GM21786 (cell line): ENCODE measurements at regions not wholly inside any gene's neighbourhood (a gene's known extent, or its start where the extent isn't known, plus 50 kb on each side); places are given as distances from the start of the nearest gene placed in this dataset.
"Not testable (repeated sequence)": the region's sequence is repeated elsewhere in the genome, so short reads cannot be mapped to it uniquely, and the experiment has no call there.

ENCODE experiments used
- ATAC-seq: cut with Tn5 transposase; IDR thresholded peaks from one replicate; pipeline ENCODE4 v1.9.1; 2021; ENCODE audit not compliant: unreplicated experiment

DNA sequence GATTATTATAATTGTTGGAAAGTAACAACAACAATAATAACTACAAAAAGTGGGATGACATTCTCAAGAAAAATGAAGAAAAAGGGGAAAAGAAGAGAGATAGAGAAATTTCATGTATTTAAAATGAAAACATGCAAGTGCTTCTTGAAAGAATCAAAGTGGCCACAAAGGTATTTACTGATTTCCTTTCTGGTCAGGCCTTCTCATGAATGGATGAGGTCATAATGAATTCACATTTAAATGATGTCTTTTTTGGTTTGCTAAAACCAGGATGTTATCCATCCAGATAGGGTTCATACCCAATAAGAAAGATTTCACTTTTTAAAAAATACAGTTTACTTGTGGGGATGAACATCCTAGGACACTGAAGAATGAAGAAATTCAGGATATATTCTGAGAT lies 446.4 kb upstream of the PTGER4 start:
- ATAC-seq, result no peak

DNA sequence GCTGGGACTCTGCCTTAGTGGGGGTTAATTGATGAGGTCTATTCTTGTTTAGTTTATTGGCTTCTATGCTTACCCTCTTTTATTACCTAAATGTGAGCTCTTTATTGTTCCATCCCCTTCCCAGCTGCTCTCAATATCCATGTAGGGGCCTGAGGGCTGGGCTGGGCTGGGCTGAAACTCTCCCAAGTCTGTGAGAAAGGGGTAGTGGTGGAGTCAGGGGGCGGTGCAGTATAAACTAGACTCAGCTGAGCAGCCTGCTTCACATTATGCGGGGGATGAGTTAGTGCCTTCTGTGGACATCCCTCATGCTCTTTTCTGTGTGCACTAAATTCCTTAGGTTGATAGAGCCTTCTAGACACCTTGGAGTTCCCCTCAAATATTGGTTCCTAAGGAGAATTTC lies 451.8 kb upstream of the PTGER4 start:
- ATAC-seq, result no peak

DNA sequence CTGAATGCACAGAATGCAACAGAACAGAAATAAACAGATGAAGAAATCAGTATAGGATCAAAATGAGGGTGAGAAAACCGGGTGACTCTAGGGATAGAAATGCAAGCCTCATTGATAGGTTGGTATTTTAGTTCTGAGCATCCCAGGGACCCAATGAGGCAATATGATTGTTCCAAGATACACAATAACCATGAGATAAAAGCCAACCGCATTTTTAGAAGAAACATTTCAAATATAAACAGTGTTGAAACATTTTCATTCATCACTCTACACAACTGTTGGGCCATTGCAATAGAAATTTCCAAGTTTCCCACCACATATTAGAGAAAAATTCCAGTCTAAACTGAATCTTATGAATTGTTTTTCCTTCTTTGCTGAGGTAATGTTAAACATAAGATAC lies 452.3 kb upstream of the PTGER4 start:
- ATAC-seq, result no peak

DNA sequence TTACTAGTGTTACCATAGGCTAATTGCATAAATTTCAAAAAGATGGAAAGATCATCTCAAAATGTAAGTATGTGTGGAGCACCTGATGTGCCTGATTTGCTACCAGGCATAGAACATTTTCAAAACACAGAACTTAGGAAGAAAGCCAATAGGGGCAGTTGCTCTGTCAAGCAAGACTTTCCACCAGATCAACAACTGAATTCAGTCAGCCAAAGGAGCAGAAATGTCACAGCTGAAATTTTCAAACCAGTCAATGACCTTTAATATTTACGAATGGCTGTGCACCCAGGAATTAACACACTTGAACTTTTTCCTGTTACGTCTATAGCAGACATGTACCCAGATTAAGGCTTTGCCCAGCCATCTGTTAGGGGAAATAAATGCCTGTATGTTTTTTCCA lies 452.8 kb upstream of the PTGER4 start:
- ATAC-seq, result no peak

DNA sequence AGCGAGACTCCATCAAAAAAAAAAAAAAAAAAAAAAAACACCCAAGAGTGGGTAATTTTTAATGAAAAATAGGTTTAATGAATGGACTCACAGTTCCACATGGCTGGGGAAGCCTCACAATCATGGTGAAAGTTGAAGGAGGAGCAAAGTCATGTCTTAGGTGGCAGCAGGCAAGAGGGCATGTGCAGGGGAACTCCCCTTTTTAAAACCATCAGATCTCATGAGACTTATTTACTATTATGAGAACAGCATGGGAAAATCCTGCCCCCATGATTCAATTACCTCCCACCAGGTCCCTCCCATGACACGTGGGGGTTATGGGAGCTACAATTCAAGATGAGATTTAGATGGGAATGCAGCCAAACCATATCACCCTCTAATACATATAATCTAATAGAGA lies 454.6 kb upstream of the PTGER4 start:
- not testable (repeated sequence) for ATAC-seq

DNA sequence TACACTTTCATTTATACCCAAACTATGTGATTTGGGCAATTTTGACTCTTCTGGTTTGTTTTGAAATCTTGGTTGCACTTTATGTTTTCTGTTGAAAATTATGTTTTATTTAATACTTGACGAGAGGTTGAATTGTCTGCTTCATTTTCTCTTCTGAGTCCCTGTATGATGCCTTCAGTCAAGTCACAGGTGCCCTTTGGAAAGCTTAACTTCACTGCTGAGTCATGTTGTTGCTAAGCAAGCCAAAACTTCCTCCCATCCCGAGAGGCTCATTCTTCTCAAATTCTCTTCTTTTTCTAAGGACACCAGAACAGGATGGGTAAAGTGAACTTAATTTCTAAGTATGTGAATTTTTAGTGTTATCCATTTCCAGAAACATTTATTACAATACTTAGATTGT lies 455.3 kb upstream of the PTGER4 start:
- ATAC-seq, result peak; percentile 9

- peak; percentile 56 for ATAC-seq
Measured at GRCh38 chr5:40223884-40224402, 455.8 kb upstream of the PTGER4 start.

DNA sequence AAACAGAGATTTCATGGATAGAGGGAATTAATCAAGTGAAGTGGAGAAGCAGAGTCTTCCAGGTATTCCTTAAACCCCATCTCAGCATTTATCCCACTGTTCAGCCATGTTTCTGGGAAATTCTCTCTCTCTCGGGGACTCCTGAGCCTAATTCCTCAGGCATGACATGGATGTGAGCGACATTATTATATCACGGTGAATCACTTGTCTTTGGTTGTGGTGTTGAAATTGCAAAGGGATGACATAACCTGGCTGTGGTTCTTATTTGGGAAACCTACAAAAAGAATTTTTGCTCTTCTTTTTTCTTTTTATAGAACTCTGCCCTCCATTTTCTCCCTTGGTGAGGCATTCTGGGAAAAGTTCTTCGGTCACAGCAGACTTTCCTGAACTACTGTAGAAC lies 457.9 kb upstream of the PTGER4 start:
- no peak for ATAC-seq

DNA sequence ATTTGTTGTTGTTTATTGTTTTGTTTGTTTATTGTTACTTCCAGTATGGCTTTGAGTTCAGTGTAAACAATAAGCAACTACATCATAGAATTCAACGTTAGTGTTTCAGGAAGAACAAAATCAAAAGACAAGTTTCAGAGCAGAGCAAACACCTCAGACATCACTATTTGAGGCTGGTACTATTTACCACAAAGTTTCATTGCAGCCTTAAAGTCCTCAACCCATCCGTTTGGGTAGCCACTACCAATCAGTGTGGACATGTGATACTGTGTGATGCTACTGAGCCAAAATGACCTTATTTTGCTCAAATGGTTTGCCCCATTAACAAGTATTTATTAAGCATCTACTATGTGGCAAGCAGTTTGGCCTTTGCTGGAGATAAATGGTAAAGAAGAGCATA lies 458.5 kb upstream of the PTGER4 start:
- no peak for ATAC-seq

- ATAC-seq, result no peak
Measured at GRCh38 chr5:40220260-40220659, 459.5 kb upstream of the PTGER4 start.

GRCh38 chr5:40217553-40217952 lies 462.2 kb upstream of the PTGER4 start:
- ATAC-seq, result no peak

- no peak for ATAC-seq
Measured at GRCh38 chr5:40210694-40211093, 469.0 kb upstream of the PTGER4 start.

- ATAC-seq, result no peak
Measured at GRCh38 chr5:40206030-40206429, 473.7 kb upstream of the PTGER4 start.

DNA sequence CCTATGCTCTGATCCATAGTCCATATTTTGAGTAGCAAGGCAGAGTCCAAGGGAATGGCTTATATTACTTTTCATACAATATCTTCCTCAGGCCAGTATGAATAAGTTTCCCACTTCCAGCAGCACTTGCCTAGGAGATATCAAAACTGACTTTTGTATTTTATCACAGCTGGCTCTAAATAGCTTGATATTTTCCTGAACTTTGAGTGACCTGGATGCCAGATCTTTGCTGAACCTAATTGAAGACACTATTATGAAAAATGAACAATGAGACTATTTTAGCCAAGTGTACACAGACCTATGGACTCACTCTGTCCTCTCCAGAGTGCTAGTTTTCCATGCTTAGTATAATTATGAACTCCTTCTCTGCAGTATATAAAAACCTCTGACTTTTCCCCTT lies 475.6 kb upstream of the PTGER4 start:
- no peak for ATAC-seq

GRCh38 chr5:40202814-40203440 lies 476.8 kb upstream of the PTGER4 start:
- ATAC-seq, result no peak

DNA sequence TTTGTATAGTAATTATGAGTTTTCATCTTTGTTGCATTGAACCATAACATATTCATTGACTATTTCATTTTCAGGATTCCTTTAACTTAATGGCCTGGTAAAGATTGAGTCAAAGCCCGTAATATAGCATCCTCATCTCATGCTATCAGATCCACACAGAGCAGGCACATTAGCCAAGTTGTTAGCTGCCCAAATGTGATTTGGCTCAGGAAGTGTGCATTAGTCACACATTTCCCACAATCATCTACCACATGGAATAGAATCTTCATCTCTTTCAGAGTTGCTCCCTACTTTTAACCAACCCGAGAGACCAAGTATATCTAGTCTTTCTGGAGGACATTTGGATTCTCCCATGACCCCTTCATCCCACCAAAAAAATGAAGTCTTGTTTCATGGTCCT lies 481.0 kb upstream of the PTGER4 start:
- no peak for ATAC-seq

DNA sequence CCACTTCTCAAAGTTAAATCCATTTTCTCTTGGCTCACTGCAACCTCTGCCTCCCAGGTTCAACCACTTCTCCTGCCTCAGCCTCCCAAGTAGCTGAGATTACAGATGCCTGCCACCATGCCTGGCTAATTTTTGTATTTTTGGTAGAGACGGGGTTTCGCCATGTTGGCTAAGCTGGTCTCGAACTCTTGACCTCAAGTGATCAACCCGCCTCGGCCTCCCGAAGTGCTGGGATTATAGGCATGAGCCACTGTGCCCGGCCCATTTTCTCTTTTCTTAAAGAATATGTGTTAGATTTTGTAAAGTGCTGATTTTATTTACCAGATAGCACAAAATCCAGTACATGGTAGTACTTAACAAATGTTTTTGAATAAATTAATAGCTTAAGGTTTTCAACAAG lies 484.1 kb upstream of the PTGER4 start:
- ATAC-seq, result not testable (repeated sequence)

- ATAC-seq, result no peak
Measured at GRCh38 chr5:40191150-40191549, 488.6 kb upstream of the PTGER4 start.

DNA sequence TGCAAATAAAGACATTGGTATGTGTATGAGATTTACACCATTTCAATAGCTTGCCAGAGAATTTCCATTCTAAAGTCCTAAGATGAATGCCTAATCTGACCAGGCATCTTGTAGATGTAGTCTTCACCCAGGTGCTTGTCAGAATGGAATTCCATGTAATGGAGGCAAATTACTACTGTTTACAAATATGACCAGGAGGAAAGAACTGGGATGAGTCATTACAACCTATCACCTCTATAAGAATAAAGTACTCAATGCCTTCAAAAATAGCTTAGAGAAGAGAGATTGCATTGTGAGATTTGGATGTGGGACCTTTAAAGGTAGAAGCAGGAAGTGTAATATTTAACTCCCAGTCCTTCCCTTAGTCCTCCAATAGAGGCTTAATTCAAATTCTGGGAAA lies 507.0 kb upstream of the PTGER4 start:
- no peak for ATAC-seq

DNA sequence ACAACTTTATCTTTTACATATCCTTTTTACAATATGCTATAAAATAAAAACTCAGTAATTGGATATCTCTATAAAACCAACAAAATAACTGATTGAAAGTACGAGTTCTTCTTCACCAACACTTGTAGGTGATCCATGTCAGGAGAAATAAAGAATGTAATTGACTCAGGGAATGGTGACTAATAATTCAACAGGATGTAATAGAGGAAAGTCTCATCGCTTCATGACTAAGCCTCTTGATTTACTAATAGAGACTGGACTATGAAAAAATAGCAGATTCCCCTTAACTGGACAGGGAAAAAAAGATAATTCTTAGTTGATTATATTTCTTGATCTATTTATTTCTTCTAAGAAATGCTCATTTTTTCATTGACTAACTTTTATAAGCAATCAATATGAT lies 507.7 kb upstream of the PTGER4 start:
- no peak for ATAC-seq

DNA sequence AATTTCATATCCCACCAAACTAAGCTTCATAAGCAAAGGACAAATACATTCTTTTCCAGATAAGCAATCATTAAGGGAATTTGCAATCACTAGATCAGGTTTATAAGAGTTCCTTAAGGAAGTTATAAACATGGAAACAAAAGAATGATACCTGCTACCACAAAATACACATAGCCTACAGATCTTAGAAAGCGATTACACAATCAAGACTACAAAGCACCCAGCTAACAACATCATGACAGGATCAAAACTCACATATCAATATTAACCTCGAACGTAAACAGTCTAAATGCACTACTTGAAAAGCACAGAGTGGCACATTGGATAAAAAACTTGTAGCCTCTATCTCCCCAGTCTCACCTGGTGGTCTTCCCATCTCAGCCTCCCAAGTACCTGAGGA lies 512.4 kb upstream of the PTGER4 start:
- ATAC-seq, result no peak

- no peak for ATAC-seq
Measured at GRCh38 chr5:40166802-40167201, 512.9 kb upstream of the PTGER4 start.
